ENCODE measurements at regions not wholly inside any gene's neighbourhood (a gene's known extent, or its start where the extent isn't known, plus 50 kb on each side); places are given as distances from the start of the nearest gene placed in this dataset.

DNA sequence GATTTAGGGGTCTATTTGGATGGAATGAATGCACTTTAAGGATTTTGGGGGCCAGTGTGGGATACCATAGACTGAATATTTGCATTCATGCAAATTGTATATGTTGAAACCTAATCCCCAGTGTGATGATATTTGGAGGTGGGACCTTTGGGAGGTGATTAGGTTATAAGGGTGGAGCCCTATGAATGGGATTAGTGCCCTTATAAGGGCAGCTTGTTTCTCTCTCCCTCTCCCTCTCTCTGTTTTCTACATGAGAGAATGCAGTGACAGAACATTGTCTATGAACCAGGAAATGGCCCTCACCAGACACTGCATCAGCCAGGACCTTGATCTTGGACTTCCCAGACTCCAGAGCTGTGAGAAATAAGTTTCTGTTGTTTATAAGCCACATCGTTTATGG, 166.1 kb downstream of the MED10 start:
- Histone ChIP-seq H3K9ac (ENCODE audit: extremely low read depth, insufficient read length, low read length) (no peak overlapping the region), H2BK20ac (ENCODE audit: low read depth, low read length, poor library complexity, severe bottlenecking) (no peak overlapping the region), H2AFZ (ENCODE audit: low read length) (no peak overlapping the region), H4K5ac (ENCODE audit: insufficient read length, low read depth, low read length) (no peak overlapping the region), H4K91ac (ENCODE audit: insufficient read length, low read depth, low read length) (no peak overlapping the region), H4K20me1 (ENCODE audit: control insufficient read depth, insufficient read depth, insufficient read length) (no peaks in the 10 kb centered on the region), H3T11ph (ENCODE audit: low read length) (no peak overlapping the region), H3K23ac (ENCODE audit: insufficient read length, low read depth, low read length) (no peak overlapping the region), H3K4ac (ENCODE audit: low read depth, low read length) (no peak overlapping the region), H2BK12ac (ENCODE audit: insufficient read length, low read depth, low read length) (no peak overlapping the region), H3K14ac (ENCODE audit: insufficient read depth, low read length) (no peak overlapping the region), H2BK120ac (ENCODE audit: low read depth, low read length, poor library complexity, severe bottlenecking) (no peak overlapping the region), H3K79me2 (ENCODE audit: insufficient read depth, low read length) (no peaks in the 10 kb centered on the region), H3K27ac (ENCODE audit: insufficient read length, low read depth, low read length) (no peak overlapping the region), H3K4me1 (ENCODE audit: insufficient read depth, low read length) (no peaks in the 10 kb centered on the region), H3K18ac (ENCODE audit: insufficient read length, low read depth, low read length) (no peak overlapping the region), H4K8ac (replicated peaks; ENCODE audit: insufficient read length, low read depth, low read length) (no peak overlapping the region), H3K9me3 (ENCODE audit: control insufficient read depth, low read depth, low read length) (no peaks in the 10 kb centered on the region), H2BK5ac (ENCODE audit: insufficient read length, low read length) (no peak overlapping the region), H2AK5ac (ENCODE audit: insufficient read length, low read length) (no peak overlapping the region), H3K23me2 (ENCODE audit: insufficient read length, low read depth, low read length, poor library complexity, severe bottlenecking) (no peaks in the 10 kb centered on the region), H3K4me2 (ENCODE audit: insufficient read depth, insufficient read length, low read length) (no peak overlapping the region), H2BK15ac (ENCODE audit: low read depth, low read length) (no peak overlapping the region), H3K27me3 (ENCODE audit: insufficient read depth, low read length) (no peaks in the 10 kb centered on the region), H3K79me1 (ENCODE audit: insufficient read depth, low read depth, low read length, poor library complexity, severe bottlenecking) (no peaks in the 10 kb centered on the region), H3K56ac (ENCODE audit: insufficient read length, low read depth, low read length) (no peak overlapping the region)
- no peak overlapping the region for H3K27ac Mint-ChIP-seq
- H3K4me1 Mint-ChIP-seq = no peaks in the 10 kb centered on the region
- no CpG with 5 or more reads among the region's 1 CpG for WGBS (ENCODE audit: extremely low coverage, insufficient read length, low lambda C conversion rate)
- TF ChIP-seq, protein P1, sequence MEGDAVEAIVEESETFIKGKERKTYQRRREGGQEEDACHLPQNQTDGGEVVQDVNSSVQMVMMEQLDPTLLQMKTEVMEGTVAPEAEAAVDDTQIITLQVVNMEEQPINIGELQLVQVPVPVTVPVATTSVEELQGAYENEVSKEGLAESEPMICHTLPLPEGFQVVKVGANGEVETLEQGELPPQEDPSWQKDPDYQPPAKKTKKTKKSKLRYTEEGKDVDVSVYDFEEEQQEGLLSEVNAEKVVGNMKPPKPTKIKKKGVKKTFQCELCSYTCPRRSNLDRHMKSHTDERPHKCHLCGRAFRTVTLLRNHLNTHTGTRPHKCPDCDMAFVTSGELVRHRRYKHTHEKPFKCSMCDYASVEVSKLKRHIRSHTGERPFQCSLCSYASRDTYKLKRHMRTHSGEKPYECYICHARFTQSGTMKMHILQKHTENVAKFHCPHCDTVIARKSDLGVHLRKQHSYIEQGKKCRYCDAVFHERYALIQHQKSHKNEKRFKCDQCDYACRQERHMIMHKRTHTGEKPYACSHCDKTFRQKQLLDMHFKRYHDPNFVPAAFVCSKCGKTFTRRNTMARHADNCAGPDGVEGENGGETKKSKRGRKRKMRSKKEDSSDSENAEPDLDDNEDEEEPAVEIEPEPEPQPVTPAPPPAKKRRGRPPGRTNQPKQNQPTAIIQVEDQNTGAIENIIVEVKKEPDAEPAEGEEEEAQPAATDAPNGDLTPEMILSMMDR (conservative IDR thresholded peaks at IDR 0.05) = no peak
- H3K4me3 Mint-ChIP-seq = no peak overlapping the region
- peaks cover 0 to 2% (median 0%) of the 10 kb centered on the region in 3 experiments; a peak in 2 of 7 replicates for H3K36me3 Mint-ChIP-seq (ENCODE audit: insufficient read depth in 1 of 3, low read depth in 3 of 3)
- H3K27me3 Mint-ChIP-seq (ENCODE audit: low read depth) = peaks cover 3% of the 10 kb centered on the region
- peaks cover 2 to 3% of the 10 kb centered on the region in 2 experiments; a peak in 2 of 5 replicates for H3K9me3 Mint-ChIP-seq
- DNase-seq = no peak
